OCI-LY3 (cell line): ENCODE measurements at regions not wholly inside any gene's neighbourhood (a gene's known extent, or its start where the extent isn't known, plus 50 kb on each side); places are given as distances from the start of the nearest gene placed in this dataset.

Experiments
- EZH2phosphoT487 ChIP-seq: fragments of 200-600 bp; shearing (Covaris generic); IDR thresholded peaks from 2 replicates; pipeline ENCODE4 v1.6.1; 2018; ENCODE audit warnings: antibody characterized with exemption, mixed run types, low read depth
- TF ChIP-seq, protein P1 (sequence below): fragments of 200-600, 300-600 bp; sonication (generic); IDR thresholded peaks from 2 replicates; pipeline ENCODE4 v1.5.1; 2014; ENCODE audit warnings: antibody characterized with exemption, low read length, low read depth

DNA sequence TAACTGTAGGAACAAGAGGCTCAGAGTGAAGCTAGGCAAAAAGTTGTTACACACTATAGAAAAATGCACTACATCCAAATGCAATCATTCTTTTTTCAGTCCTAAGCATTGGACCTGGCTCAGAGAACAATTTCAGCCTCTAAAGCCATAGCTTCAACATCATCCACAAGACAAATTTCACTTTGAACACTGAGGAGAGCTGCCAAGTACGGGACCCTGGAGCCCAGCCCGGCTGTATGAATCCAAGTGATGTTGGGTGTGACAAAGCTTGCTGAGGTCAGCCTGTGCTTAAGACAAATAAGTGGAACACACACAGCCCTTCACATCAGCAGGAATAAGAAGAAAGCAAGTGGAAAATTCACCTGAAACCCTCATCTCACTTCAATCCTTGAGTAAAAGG, 233.1 kb upstream of the PFKP start:
- TF ChIP-seq, protein P1, sequence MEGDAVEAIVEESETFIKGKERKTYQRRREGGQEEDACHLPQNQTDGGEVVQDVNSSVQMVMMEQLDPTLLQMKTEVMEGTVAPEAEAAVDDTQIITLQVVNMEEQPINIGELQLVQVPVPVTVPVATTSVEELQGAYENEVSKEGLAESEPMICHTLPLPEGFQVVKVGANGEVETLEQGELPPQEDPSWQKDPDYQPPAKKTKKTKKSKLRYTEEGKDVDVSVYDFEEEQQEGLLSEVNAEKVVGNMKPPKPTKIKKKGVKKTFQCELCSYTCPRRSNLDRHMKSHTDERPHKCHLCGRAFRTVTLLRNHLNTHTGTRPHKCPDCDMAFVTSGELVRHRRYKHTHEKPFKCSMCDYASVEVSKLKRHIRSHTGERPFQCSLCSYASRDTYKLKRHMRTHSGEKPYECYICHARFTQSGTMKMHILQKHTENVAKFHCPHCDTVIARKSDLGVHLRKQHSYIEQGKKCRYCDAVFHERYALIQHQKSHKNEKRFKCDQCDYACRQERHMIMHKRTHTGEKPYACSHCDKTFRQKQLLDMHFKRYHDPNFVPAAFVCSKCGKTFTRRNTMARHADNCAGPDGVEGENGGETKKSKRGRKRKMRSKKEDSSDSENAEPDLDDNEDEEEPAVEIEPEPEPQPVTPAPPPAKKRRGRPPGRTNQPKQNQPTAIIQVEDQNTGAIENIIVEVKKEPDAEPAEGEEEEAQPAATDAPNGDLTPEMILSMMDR: no peak
- TF ChIP-seq EZH2phosphoT487: no peak
